Left kidney (tissue), 1 donor: ENCODE measurements at regions not wholly inside any gene's neighbourhood (a gene's known extent, or its start where the extent isn't known, plus 50 kb on each side); places are given as distances from the start of the nearest gene placed in this dataset.

Source experiments
- DNase-seq: peaks from one replicate; pipeline ENCODE4 v3.0.0-alpha.2; 2013

DNA sequence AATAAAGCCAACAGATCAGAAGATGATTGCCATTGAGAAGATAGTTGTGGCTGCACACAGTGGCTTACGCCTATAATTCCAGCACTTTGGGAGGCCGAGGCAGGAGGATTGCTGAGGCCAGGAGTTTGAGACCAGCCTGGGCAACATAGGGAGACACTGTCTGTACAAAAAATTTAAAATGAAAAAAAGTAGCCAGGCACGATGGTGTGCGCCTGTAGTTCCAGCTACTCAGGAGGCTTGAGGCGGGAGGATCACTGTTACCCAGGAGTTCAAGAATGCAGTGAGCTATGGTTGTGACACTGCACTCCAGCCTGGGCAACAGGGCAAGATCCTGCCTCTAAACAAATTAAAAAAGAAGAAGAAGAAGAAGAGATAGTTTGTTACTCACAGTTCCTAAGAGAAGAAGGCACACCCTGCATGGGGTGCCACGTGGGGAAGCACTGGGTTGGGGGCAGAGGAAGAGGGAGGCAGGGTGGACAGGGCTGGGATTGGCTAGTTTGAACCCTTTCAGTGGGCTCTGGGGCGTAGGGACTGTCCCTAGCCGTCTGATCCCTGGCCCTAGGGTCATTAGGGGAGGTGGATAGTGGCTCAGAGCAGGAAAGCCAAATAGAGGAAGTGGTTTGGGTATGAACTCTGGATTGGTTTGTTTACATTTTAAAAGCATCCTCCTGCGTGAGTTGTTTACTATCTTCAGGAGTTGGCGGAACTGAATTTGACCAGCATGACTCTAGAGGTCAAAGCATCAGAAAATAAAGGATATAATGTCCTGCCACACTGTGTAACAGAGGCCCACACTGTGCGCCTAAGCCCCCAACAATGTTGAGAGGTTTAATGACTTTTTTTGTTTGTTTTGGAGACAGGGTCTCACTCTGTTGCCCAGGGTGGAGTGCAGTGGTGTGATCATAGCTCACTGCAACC is 60.5 kb upstream of the MEDAG start:
- DNase-seq, result no peak

DNA sequence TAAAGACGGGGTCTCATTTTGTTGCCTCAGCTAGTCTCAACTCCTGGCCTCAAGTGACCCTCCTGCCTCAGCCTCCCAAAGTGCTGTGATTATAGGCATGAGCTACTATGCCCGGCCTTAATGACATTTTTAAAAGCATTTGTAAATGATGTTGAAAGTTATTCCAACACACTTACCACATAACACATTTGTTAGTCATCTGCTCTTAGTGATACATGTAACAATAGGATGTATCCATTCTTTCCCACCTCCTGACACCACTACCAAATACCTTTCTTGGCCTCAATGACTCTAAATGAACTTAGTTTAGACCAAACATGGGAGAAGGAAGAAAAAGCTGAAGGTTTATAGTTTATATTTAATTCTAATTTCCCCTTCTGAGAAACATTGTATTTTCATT is 59.8 kb upstream of the MEDAG start:
- DNase-seq, result no peak

DNA sequence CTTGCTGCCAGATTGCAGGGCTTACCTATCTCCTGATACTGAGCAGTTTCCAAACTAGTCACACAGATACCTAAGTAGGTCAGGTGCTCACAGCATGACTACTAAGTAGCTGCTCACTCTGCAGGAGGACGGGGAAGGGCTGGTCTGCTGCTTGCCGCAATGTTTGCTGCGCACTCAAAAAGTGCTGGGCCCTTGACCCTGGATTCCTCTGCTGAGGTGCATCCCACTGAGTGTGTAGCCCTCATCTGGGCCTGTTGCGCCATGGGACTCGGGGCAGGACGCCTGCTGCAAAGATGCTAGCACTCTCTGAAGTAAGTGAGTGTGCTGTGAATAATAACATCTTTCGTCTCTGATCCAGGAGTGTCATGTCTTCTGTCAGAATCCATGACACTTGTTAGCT is 59.2 kb upstream of the MEDAG start:
- no peak for DNase-seq

DNA sequence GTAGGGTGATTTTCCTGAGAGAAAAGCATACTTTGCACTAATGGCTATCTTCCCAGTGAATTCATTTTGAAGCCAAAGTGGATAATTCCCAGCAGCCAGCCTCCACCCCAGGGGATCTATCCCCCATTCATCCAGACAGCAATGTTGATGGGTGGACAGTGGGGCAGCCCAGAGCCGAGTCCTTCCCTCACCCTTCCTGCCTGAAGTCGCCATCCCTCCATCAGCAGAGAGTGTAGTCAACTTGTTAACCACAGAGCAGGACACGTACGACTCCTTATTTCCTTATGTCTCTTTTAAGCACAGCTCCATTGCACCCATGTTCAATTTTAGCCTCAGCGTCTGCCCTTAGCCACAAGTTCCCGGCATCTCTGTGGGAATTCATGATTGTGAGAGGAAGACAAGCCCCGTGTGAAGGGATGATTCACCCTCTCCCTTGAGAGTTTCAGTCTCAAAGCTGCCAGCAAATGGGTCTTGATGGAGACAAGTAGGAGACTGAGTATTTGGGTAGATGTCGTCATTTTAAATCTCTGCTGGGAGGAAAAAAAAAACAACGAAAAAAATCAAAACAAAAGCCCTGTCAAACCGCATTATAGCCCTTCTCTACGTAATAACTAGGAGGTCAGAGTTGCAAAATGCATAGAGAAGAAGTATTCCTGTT is 58.3 kb upstream of the MEDAG start:
- no peak for DNase-seq

DNA sequence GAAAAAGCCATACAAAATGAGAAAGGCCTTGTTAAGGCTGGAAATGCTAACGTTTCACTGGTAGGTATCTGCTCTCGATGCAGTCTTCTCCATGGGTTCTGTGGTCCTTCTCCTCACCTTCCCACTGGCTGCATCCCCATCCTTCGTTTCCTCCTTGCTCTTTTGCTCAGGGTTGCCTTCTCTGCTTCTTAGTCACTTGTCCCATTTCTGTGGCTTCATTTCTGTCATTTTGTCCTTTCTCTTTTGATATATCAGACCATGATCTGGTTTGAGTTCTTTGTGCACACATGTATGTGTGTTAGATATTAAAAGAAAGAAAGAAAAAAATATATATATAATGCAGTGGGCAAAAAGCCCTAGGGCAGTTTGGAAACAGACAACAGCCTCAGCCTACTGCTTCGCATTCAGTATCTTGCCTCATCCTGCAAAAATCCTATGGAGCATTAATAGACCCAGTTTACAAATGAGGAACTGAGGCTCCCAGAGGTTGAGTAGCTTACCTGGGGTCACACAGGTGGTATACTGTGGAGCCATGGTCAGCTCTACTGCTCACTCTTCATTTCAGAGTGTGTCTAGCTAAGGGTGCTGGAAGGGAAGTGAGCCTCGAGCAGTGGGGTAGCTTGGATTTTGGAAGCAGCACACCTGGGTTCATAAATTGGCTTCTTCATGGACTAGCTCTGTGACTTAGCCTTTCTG is 57.6 kb upstream of the MEDAG start:
- DNase-seq, result no peak

DNA sequence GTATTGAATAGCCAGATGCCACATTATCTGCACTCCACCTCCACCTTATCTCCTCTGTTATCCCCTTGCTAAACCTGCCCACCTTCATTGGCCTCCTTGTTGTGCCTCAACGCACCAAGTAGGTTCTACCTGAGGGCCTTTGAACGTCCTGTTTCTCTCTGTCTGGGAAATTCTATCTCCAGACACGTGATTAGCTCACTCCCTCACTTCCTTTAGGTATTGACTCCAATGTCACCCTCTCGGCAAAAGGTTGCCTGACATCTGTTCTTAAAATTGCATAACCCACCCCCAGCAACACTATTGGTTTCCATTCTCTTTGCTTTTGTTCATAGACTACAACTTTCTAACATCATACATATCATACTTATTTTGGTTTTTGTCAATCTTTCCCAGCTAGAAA is 56.5 kb upstream of the MEDAG start:
- no peak for DNase-seq

DNA sequence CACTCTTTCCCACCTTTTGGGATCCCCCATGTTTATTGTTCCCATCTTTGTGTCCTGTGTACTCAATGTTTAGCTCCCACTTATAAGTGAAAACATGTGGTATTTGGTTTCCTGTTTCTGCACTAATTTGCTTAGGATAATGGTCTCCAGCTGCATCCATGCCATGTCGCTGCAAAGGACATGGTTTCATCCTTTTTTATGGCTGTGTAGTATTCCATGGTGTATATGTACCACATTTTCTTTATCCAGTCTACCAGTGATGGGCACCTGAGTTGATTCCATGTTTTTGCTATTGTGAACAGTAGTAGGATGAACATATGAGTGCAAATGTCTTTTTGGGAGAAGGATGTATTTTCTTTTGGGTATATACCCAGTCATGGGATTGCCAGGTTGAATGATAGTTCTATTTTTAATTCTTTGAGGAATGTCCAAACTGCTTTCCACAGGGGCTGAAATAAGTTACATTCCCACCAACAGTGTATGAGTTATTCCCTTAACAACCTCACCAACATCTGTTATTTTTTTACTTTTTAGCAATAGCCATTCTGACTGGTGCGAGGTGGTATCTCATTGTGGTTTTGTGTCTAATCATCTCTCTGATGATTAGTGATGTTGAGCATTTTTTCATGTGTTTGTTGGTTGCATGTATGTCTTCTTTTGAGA is 55.7 kb upstream of the MEDAG start:
- DNase-seq, result no peak

DNA sequence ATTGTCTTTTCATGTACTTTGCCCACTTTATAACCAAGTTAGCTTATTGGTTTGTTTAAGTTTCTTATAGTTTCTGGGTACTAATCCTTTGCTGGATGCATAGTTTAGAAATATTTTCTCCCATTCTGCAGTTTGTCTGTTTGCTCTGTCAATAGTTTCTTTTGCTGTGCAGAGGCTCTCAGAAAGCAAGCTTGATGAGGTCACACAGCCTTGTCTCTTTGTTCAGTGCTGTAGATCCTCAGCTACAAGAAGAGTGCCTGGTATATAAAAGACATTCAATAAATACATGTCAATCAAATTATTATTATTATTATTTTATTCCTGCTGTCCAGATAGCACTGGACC is 55.2 kb upstream of the MEDAG start:
- DNase-seq, result no peak

DNA sequence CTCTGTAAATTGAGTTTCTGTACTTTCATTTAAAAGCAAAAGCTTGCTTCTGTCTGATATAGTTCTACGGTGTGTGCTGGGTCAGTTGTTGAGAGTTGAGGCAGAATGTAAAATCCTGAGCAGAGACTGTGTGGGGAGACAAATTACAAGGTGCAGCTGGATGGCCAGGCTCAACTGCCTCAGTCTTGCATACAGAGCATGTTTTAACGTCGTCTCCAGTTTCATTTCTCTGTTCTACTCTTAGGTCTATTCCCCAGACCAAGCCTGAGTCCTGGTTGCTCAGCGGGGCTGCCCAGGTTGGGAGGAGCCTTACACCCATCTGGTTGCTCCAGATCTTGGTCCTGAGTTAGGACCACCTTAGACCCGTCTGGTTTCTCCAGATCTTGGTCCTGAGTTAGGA is 54.4 kb upstream of the MEDAG start:
- no peak for DNase-seq

DNA sequence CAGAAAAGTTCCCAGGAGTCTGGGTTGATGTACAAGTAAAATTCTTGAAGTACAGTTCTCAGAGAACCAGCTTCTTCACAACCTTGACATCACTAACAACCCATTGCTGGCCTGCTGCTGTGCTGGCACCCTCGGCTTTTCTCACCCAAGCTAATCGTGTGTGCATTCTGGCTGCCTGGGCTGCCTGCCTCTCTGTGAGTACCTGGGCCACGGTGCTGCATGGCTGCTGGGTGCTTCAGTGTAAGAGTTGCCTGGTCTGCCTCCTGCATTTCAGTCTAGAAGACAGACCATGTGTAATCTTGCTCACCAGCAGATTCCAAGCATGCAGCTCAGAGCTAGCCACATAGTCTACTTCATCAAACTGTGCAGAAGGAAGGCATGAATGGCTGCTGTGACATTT is 50.5 kb upstream of the MEDAG start:
- DNase-seq, result no peak

DNA sequence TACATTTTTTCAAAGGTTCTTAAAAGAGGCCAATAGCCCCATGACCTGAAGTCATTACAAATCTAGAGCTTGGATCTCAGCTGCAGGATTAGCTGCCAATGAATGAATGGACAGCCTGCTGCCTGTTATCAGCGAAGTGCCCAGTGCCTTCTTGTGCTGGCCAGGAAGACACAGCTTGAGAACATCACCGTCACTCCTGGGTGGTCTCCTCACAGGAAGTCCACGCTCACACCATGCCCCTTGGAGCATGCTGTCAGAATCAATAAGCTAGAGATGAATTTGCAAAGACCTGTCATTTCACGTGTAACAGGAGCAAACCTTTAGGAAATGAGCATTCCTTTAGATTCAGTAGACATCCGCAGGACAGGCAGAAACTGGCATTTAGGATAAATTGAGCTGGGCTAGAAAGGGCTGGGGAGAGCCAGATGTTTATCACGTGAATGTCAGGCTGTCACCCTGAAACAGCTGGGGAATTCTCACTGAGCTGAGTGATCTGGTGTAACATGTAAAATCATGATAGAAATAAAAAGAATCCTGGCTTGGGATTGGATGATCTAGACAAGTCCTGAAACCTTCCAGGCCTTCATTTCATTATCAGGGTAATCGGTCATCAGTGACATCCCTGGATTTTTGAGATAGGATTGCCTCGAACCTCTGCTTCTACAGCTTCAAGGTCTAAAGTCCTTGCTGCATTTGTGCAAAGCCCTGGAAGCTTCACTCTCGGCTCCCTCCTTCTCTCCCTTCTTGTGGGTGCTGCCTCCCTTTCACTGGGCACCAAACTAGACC is 49.9 kb upstream of the MEDAG start:
- DNase-seq, result no peak
